T-cell (primary cell): ENCODE measurements at regions not wholly inside any gene's neighbourhood (a gene's known extent, or its start where the extent isn't known, plus 50 kb on each side); places are given as distances from the start of the nearest gene placed in this dataset.

Experiments used
- ATAC-seq, 4 experiments: fragments of 200-7000 bp in 3 of 4; fragments of 150-1000 bp in 1 of 4; cut with Tn5 transposase; replicated peaks in 1 of 4; 1 replicate in 3 of 4; 2 replicates in 1 of 4; pipeline ENCODE4 v1.10.0; 2021; ENCODE audit warnings: moderate library complexity in 3 of 4, mild to moderate bottlenecking in 2 of 4, moderate number of reproducible peaks in 1 of 4
- CTCF ChIA-PET, 2 donors: fragments of 300-600 bp; sonication (Branson Sonifier 250); formaldehyde crosslinking; loops; one replicate each; lab custom pipeline; 2022; ENCODE audit warnings: antibody characterized with exemption in 2 of 2; lab: Charles Lee
- POLR2A ChIA-PET, 2 donors: fragments of 300-600 bp; sonication (Branson Sonifier 250); formaldehyde crosslinking; loops; one replicate each; lab custom pipeline; 2022; ENCODE audit warnings: antibody characterized with exemption in 2 of 2; lab: Charles Lee
- DNase-seq, 35 experiments: peaks; one replicate each; pipeline versions ENCODE4 v3.0.0 to v3.0.0-alpha.2; 2013 to 2023
- H3K27ac ChIP-seq: one replicate; pipeline ENCODE4 v1.5.1; 2013; ENCODE audit warnings: low read length
- H3K27me3 ChIP-seq, 2 experiments: replicated peaks in 1 of 2; 1 replicate in 1 of 2; 2 replicates in 1 of 2; pipeline versions ENCODE4 v1.6.1 to v1.7.0; 2013; ENCODE audit warnings: low read length in 1 of 2, mixed read lengths in 1 of 2; ENCODE audit not compliant: control insufficient read depth in 2 of 2, insufficient read depth in 2 of 2; ENCODE audit errors: extremely low read depth in 1 of 2
- H3K36me3 ChIP-seq, 2 donors: 1 replicate in 1 of 2; 2 replicates in 1 of 2; pipeline versions ENCODE4 v1.6.1 to v1.7.0; 2013; ENCODE audit warnings: low read length in 1 of 2; ENCODE audit not compliant: control insufficient read depth in 2 of 2, insufficient read depth in 1 of 2; ENCODE audit errors: extremely low read depth in 1 of 2
- H3K4me1 ChIP-seq, 2 experiments: 1 replicate in 1 of 2; 2 replicates in 1 of 2; pipeline versions ENCODE4 v1.6.1 to v1.7.0; 2013; ENCODE audit warnings: low read length in 2 of 2, mixed read lengths in 1 of 2; ENCODE audit not compliant: insufficient read depth in 2 of 2, control insufficient read depth in 1 of 2; ENCODE audit errors: extremely low read depth in 1 of 2
- H3K4me3 ChIP-seq, 2 donors: 1 replicate in 1 of 2; 2 replicates in 1 of 2; pipeline versions ENCODE4 v1.5.1 to v1.7.0; 2013; ENCODE audit warnings: mild to moderate bottlenecking in 2 of 2, low read length in 1 of 2, moderate library complexity in 1 of 2; ENCODE audit not compliant: control insufficient read depth in 1 of 2; ENCODE audit errors: extremely low read depth in 1 of 2
- H3K9me3 ChIP-seq: 2 replicates; pipeline ENCODE4 v1.7.0; 2013
- H3K27ac Mint-ChIP-seq, 2 donors: one replicate each; pipeline ENCODE4 v1.8.0; 2020 to 2021; ENCODE audit warnings: mild to moderate bottlenecking in 2 of 2, mixed read lengths in 2 of 2
- H3K27me3 Mint-ChIP-seq, 2 donors: one replicate each; pipeline ENCODE4 v1.8.0; 2021 to 2022; ENCODE audit warnings: mixed read lengths in 2 of 2
- H3K36me3 Mint-ChIP-seq: one replicate; pipeline ENCODE4 v1.8.0; 2021; ENCODE audit warnings: mixed read lengths
- H3K4me1 Mint-ChIP-seq, 3 donors: one replicate each; pipeline ENCODE4 v1.8.0; 2020 to 2022; ENCODE audit warnings: mixed read lengths in 3 of 3, mild to moderate bottlenecking in 1 of 3
- H3K4me3 Mint-ChIP-seq, 3 donors: one replicate each; pipeline ENCODE4 v1.8.0; 2020 to 2022; ENCODE audit warnings: mild to moderate bottlenecking in 3 of 3, mixed read lengths in 3 of 3, moderate library complexity in 3 of 3
- H3K9me3 Mint-ChIP-seq, 3 donors: one replicate each; pipeline ENCODE4 v1.8.0; 2020 to 2022; ENCODE audit warnings: mixed read lengths in 3 of 3
- WGBS: methylation state at CpG from one replicate; pipeline ENCODE4 v1.1.5; 2013; ENCODE audit warnings: missing lambda C conversion rate; ENCODE audit not compliant: insufficient coverage; 5-methylcytosine and 5-hydroxymethylcytosine counted together

DNA sequence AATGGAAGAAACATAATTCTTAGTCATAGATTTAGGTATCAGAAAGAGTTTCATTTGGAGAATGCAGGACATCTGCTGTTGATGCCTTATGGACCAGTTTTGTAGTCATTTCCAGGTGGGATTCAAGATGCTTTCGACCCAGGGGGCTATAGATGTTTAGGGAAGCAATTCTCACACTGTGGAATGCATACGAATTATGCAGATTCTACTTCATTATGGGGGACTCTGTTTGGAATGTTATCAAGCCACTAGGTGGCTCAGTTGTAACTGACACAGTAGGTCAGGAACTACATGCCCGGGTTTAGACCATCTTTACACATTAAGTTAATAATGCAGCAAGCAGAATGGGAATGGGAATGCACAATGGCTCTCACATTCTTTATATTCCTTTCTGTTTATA lies 1359.8 kb downstream of the ZPLD1 start:
- Histone ChIP-seq H3K36me3 (no peaks in the 10 kb centered on the region), H3K27me3 (no peaks in the 10 kb centered on the region), H3K4me3 (no peak overlapping the region), H3K4me1 (no peaks in the 10 kb centered on the region), H3K9me3 (no peaks in the 10 kb centered on the region), H3K27ac (no peak overlapping the region)
- Mint-ChIP-seq H3K4me3 (no peak overlapping the region), H3K27me3 (no peaks in the 10 kb centered on the region), H3K9me3 (no peaks in the 10 kb centered on the region), H3K27ac (no peak overlapping the region), H3K36me3 (no peaks in the 10 kb centered on the region), H3K4me1 (no peaks in the 10 kb centered on the region)
- ATAC-seq (no peak), DNase-seq (no peak)
- POLR2A ChIA-PET = no interaction called here
- 14% methylated on average over 1 of the region's 3 CpGs for WGBS
- CTCF ChIA-PET = no interaction called here

DNA sequence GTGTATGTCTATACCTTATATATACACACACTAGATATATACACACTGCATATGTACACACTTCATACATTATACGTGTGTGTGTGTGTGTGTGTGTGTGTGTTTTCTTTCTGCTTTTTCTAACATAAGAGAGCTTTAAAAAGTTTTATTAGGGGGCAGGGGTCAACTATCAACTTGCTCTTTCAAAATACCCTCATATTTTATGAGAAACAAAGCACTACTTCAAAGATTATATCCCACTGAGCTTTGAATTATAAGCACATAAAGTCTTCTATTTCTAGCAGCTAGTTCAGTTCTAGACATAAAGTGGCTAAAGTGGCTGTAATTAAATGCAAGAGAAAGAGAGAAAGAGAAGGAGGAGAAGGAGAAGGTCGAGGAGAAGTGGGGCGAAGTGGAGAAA lies 1361.3 kb downstream of the ZPLD1 start:
- H3K27ac Mint-ChIP-seq = no peak overlapping the region

DNA sequence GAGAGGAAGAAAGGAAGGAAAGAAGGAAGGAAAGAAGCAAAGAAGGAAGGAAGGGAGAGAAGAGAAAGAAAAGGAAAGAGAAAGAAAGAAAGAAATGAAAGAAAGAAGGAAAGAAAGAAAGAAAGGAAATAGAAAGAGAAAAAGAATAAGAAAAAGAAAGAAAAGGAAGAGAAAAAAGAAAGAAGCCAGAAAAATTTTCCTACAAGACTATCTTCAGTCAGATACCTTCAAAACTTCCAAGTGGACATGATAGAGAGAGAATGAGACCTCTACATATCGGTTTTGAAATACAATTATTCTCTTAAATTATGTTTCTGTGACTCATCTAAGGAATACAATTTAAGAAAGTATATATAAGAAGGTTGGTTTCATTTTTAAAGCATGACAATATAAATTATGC lies 1369.0 kb downstream of the ZPLD1 start:
- Mint-ChIP-seq H3K27me3 (no peaks in the 10 kb centered on the region), H3K27ac (no peak overlapping the region), H3K4me3 (no peak overlapping the region), H3K36me3 (no peaks in the 10 kb centered on the region), H3K9me3 (peaks cover 4 to 11% (median 5%) of the 10 kb centered on the region in 3 donors), H3K4me1 (no peaks in the 10 kb centered on the region)
- ATAC-seq = no peak
- no peaks in the 10 kb centered on the region for H3K4me1 ChIP-seq
- no peak for DNase-seq
- H3K9me3 ChIP-seq = no peaks in the 10 kb centered on the region
- H3K36me3 ChIP-seq = no peaks in the 10 kb centered on the region
- no peak overlapping the region for H3K27ac ChIP-seq
- no peak overlapping the region for H3K4me3 ChIP-seq
- H3K27me3 ChIP-seq = no peaks in the 10 kb centered on the region
- POLR2A ChIA-PET = no interaction called here
- WGBS = no CpG with 5 or more reads among the region's 1 CpG
- CTCF ChIA-PET = no interaction called here

More for the DNA sequence above, 1361.3 kb downstream of the ZPLD1 start:
- no peaks in the 10 kb centered on the region for H3K27me3 ChIP-seq
- 54% methylated on average over 2 of the region's 3 CpGs for WGBS
- no peaks in the 10 kb centered on the region for H3K9me3 Mint-ChIP-seq
- CTCF ChIA-PET = interaction anchor here (0.5 to 0.7 kb wide), 3 partner anchors 20 to 1660 kb away, joined by 3 to 5 read pairs (median 4); no protein-coding TSS in a partner anchor
- DNase-seq = no peak
- no peaks in the 10 kb centered on the region for H3K27me3 Mint-ChIP-seq
- ATAC-seq = no peak
- H3K36me3 Mint-ChIP-seq = no peaks in the 10 kb centered on the region
- H3K4me1 ChIP-seq = no peaks in the 10 kb centered on the region
- no peaks in the 10 kb centered on the region for H3K36me3 ChIP-seq
- H3K9me3 ChIP-seq = no peaks in the 10 kb centered on the region
- no peak overlapping the region for H3K4me3 Mint-ChIP-seq
- POLR2A ChIA-PET = no interaction called here
- no peak overlapping the region for H3K4me3 ChIP-seq
- no peaks in the 10 kb centered on the region for H3K4me1 Mint-ChIP-seq
- no peak overlapping the region for H3K27ac ChIP-seq

DNA sequence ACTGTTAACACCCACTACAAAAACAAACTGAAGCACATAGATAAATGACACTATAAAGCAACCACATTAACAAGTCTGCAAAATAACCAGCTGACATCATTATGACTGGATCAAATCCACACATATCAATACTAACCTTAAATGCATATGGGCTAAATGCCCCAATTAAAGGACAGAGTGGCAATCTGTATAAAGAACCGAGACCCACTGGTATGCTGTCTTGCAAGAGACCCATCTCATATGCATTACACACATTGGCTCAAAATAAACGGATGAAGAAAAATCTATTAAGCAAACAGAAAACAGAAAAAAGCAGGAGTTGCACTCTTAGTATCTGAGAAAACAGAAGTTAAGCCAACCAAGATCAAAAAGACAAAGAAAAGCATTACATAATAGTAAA lies 1375.4 kb downstream of the ZPLD1 start:
- ATAC-seq = no peak
- WGBS = 40% methylated on average over 1 of the region's 2 CpGs
- POLR2A ChIA-PET = interaction anchor here in 1 of 2 donors (0.5 kb wide), 1 partner anchor 63 kb away, joined by 3 read pairs; no protein-coding TSS in a partner anchor
- Histone ChIP-seq H3K4me3 (no peak overlapping the region), H3K4me1 (no peaks in the 10 kb centered on the region), H3K36me3 (no peaks in the 10 kb centered on the region), H3K27me3 (no peaks in the 10 kb centered on the region), H3K9me3 (no peaks in the 10 kb centered on the region), H3K27ac (no peak overlapping the region)
- H3K9me3 Mint-ChIP-seq = peaks cover 10 to 17% (median 12%) of the 10 kb centered on the region in 3 donors
- CTCF ChIA-PET = no interaction called here
- no peaks in the 10 kb centered on the region for H3K4me1 Mint-ChIP-seq
- H3K27ac Mint-ChIP-seq = no peak overlapping the region
- no peaks in the 10 kb centered on the region for H3K27me3 Mint-ChIP-seq
- H3K36me3 Mint-ChIP-seq = no peaks in the 10 kb centered on the region
- H3K4me3 Mint-ChIP-seq = no peak overlapping the region
- no peak for DNase-seq

DNA sequence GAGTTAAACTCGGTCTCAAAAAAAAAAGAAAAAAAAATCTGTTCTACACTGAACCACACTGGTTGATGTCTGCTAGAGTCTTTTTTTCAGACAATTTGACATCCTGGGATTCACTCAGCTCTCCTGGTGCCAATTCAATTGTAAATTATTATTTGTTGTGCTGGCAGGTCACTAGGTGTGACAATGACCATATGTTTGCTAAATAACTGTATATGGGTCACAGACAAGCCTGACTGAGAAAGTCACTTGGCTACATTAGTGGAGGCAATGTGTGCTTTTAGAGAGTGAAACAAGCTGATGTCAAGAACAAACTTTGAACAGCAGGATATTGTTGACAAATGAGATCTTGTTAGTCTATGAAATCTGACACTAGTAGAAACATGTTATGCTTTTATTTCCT lies 1379.1 kb downstream of the ZPLD1 start:
- ChIA-PET POLR2A (no interaction called here), CTCF (no interaction called here)
- Histone ChIP-seq H3K27ac (no peak overlapping the region), H3K36me3 (no peaks in the 10 kb centered on the region), H3K9me3 (no peaks in the 10 kb centered on the region), H3K27me3 (no peaks in the 10 kb centered on the region), H3K4me3 (no peak overlapping the region), H3K4me1 (no peaks in the 10 kb centered on the region)
- WGBS = no CpG with 5 or more reads among the region's 1 CpG
- Mint-ChIP-seq H3K4me3 (no peak overlapping the region), H3K9me3 (peaks cover 5 to 19% (median 16%) of the 10 kb centered on the region in 3 donors), H3K27me3 (no peaks in the 10 kb centered on the region), H3K27ac (no peak overlapping the region), H3K36me3 (no peaks in the 10 kb centered on the region), H3K4me1 (no peaks in the 10 kb centered on the region)
- no peak for DNase-seq
- no peak for ATAC-seq

DNA sequence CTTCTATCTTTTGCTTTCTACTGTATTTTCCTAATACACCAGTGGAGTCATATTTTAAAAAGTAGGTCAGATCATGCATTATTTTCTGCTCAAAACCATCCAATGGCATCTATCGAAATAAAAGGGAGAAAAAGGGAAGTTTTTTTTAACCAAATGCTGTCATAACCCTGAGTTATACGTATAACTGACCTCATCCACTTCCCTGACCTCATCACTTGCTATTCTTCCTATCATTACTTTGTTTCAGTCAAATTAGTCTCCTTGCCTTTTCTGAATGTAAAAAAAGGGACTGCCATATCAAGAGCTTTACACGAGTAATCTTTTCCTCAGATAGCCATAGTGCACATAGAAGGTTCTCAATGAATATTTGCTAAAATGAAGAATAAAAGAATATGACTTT lies 1383.6 kb downstream of the ZPLD1 start:
- DNase-seq (no peak), ATAC-seq (no peak)
- Histone ChIP-seq H3K36me3 (no peaks in the 10 kb centered on the region), H3K27ac (no peak overlapping the region), H3K4me3 (no peak overlapping the region), H3K4me1 (no peaks in the 10 kb centered on the region), H3K9me3 (no peaks in the 10 kb centered on the region), H3K27me3 (no peaks in the 10 kb centered on the region)
- ChIA-PET POLR2A (no interaction called here), CTCF (no interaction called here)
- no peaks in the 10 kb centered on the region for H3K4me1 Mint-ChIP-seq
- no peaks in the 10 kb centered on the region for H3K27me3 Mint-ChIP-seq
- peaks cover 4 to 9% (median 6%) of the 10 kb centered on the region in 3 donors for H3K9me3 Mint-ChIP-seq
- H3K27ac Mint-ChIP-seq = no peak overlapping the region
- no CpG with 5 or more reads among the region's 3 CpGs for WGBS
- no peaks in the 10 kb centered on the region for H3K36me3 Mint-ChIP-seq
- H3K4me3 Mint-ChIP-seq = no peak overlapping the region

DNA sequence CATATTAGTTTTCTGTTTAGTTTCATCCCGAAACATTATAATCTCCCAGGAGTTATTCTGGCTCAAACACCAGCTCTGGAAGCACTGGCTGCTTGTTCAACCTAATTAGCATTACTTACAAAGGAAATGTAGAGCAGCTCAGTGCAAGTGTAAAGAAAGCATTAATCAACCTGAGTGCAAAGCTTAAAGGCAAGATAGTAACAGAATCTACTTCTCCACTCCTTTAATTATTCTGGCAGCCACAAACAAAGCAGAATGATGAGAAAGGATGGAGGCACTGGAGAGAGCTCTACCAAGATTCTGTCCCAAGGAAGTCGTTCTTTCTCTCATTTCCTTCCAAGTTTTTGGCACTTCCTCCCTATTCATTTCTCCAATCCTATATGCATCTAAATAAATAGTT lies 1384.0 kb downstream of the ZPLD1 start:
- Mint-ChIP-seq H3K9me3 (peaks cover 4 to 9% (median 6%) of the 10 kb centered on the region in 3 donors), H3K36me3 (no peaks in the 10 kb centered on the region), H3K27ac (no peak overlapping the region), H3K4me3 (no peak overlapping the region), H3K27me3 (no peaks in the 10 kb centered on the region), H3K4me1 (no peaks in the 10 kb centered on the region)
- Histone ChIP-seq H3K4me1 (no peaks in the 10 kb centered on the region), H3K36me3 (no peaks in the 10 kb centered on the region), H3K27ac (no peak overlapping the region), H3K9me3 (no peaks in the 10 kb centered on the region), H3K27me3 (no peaks in the 10 kb centered on the region), H3K4me3 (no peak overlapping the region)
- ChIA-PET POLR2A (no interaction called here), CTCF (no interaction called here)
- DNase-seq (no peak), ATAC-seq (no peak)
- WGBS = no CpG with 5 or more reads among the region's 2 CpGs
